Posterior cingulate gyrus (tissue), 11 donors: ENCODE measurements at regions not wholly inside any gene's neighbourhood (a gene's known extent, or its start where the extent isn't known, plus 50 kb on each side); places are given as distances from the start of the nearest gene placed in this dataset.

ENCODE experiments used
- DNase-seq, 10 donors: peaks; one replicate each; pipeline versions ENCODE4 v3.0.0 to v3.0.0-alpha.2; 2020 to 2021; ENCODE audit warnings: mixed read lengths in 3 of 10
- intact Hi-C: fragments of 100-400 bp; cut with DNase I; formaldehyde crosslinking; loops from one replicate; pipeline ENCODE4 v1.15.1; 2023

DNA sequence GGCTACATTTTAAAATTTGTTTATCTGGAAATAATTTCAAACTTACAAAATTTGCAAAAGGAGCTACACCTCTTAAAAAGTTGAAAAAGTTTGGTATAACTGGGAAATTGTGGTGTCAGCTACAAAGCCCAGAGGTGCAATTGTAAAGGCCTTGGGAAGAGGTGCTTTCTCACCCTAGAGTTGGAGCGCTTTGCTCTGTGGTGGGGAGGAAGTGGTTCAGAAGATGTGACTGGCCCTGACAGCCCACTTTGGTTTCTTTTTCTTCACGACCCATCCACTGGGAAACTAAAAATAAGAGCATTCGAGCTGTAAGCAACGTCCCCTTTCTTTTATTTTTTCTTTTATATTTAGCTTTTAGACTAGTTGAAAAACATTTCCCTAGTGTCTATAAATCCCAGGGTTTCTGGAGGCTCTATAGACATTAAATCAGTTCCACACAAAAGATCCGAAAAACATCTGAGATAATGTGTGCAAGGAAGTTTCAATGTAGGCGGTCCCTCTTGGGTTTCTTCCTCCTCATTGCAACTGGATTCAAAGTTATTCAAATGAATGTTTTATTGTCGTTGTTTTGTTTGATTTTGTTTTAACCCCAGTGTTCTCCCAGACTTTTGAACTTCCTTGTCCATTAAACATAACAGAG, 397.8 kb downstream of the KIF16B start:
- no peak for DNase-seq
- intact Hi-C loops = no loop called here

DNA sequence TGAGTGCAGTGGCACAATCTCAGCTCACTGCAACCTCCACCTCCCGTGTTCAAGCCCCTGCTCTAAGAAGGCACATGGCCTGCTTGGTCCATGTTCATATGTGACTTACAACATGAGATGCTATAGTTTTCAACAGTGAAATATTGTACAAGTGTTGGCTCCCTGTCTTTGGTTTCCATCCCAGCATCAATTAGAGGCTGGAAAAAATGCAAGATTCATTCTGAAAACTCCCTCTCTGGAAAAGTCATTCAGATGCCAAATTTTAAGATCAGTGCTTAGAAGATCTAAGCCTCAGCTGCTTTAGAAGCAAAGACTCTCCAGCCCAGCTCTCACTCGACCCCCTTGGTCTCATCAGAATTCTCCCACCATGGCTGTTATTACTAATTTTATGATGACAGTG, 398.9 kb downstream of the KIF16B start:
- no peak for DNase-seq

DNA sequence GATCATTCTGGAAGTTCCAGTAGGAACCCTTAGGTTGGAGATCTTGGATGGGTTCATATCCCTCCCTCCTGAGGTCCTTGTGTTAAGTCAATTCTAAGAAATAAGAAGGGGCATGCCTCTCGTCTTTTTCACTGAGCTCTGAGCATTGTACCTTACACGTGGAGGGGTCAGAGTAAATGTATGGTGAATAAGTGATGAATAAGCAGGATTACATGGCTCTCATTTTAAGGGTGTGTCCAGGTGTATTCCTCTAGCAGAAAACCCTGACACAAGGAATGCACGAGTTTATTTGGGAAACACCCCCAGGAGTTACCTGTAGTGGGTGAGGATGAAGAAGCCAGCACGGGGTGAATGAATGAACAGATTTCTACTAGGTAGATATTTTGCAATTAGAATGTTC, 400.2 kb downstream of the KIF16B start:
- intact Hi-C loops = no loop called here
- DNase-seq = no peak

More for the DNA sequence above, 398.9 kb downstream of the KIF16B start:
- intact Hi-C loops = no loop called here

DNA sequence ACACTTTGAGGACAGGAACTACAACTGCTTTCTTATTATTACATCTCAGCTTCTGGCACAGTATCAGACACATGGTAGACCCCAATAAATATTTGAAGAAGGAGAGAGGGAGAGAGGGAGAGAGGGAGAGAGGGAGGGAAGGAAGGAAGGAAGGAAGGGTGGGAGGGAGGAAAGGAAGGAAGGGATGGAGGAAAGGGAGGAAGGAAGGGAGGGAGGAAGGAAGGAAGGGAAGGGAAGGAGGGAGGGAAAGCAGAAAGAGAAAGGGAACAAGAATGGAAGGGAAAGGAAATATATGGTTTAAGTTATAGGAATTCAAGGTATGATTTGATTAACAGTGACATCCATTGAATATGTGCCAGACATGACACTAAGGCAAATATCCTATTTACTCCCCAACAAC, 402.1 kb downstream of the KIF16B start:
- no peak for DNase-seq
- intact Hi-C loops = no loop called here

DNA sequence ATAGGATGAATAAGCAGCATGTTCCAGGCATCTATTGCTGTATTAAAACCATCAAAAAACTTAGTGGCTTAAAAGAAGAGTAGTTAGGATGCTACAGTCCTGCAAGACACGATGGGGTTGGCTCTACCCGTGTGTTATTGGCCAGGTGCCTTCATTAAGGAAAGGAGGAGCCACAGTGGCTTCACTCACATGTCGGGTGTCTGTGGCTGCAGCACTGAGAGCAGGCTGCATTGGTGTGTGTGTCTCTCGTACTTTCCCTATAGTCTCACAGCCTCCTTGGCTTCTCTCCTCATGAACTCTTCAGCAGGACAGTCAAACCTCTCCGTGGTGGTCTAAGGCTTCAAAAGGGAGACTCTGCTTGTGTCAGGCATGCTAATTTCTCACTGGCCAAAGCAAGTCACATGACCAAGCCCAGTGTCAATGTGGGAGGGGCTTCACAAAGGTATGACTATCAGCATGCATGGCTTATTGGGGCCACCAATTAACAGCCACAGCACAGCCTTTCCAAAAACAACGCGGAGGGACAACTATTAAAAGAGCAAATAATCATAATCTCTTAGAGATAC, 402.8 kb downstream of the KIF16B start:
- no peak for DNase-seq
- intact Hi-C loops = no loop called here

DNA sequence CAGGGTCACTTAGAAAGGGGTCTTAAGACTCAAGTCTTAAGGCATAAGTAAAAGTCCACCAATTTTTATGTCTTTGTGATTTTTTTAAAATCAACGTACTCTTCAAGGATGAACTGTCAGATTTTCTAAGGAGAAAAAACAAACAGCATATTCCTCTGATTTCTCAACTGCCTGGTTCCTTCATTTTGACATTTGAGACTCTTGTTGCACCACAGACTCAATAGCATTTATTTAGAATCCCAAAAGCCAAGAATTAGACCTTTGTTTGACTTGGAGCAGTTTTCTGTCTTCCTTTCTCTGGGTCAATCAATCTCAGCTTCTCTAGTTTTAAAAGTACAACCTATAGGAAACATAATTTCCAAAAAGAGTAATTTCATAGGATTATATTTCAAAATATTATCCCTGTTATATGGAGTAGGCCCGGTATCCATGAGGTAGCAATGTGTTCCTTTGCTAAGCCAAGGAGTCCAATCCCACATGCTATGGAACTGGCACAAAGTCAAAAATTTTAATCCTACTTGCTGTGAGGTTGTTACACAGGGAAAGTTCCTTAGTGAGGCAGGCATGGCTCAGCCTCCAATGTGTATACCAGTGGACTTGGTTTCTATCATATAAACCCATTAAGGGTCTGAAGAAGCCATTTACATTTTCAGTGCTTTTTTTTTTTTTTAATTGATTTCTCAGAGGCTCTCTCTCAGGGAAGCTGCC, 405.7 kb downstream of the KIF16B start:
- no peak for DNase-seq

DNA sequence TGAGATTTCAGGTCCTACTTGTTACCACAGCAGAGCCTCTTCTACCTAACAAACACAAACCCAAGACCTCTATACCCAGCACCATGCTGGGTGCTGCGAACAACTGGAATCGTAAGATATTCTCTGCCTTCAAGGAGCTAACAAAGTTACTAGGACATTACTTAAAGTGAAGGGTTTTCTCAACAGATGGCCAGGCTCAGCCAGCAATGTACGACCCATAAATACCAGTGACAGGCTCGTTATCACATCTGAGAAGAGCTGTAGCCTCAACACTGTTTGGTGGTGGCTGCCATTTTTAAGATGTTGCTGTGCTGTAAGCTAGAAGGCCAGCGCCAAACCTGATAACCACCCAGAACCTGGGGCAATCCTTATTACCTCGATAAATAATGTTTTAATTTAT, 406.5 kb downstream of the KIF16B start:
- DNase-seq = no peak
- intact Hi-C loops = no loop called here

More for the DNA sequence above, 405.7 kb downstream of the KIF16B start:
- intact Hi-C loops = no loop called here

DNA sequence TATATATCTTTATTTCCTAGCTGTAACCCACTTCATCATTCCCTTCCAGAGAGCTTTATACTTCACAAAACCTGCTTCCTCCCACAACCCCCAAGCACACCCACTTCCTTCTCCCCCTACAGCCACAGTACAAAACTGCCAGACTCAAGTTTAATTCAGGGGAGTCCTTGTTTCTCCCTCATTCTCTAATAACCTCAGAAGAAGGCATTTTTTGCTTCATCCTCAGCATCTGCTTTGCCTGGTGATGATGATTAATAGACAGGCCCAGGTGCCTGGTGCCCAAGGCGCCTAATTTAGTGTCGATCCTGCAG, 414.3 kb downstream of the KIF16B start:
- no peak for DNase-seq
- intact Hi-C loops = no loop called here

DNA sequence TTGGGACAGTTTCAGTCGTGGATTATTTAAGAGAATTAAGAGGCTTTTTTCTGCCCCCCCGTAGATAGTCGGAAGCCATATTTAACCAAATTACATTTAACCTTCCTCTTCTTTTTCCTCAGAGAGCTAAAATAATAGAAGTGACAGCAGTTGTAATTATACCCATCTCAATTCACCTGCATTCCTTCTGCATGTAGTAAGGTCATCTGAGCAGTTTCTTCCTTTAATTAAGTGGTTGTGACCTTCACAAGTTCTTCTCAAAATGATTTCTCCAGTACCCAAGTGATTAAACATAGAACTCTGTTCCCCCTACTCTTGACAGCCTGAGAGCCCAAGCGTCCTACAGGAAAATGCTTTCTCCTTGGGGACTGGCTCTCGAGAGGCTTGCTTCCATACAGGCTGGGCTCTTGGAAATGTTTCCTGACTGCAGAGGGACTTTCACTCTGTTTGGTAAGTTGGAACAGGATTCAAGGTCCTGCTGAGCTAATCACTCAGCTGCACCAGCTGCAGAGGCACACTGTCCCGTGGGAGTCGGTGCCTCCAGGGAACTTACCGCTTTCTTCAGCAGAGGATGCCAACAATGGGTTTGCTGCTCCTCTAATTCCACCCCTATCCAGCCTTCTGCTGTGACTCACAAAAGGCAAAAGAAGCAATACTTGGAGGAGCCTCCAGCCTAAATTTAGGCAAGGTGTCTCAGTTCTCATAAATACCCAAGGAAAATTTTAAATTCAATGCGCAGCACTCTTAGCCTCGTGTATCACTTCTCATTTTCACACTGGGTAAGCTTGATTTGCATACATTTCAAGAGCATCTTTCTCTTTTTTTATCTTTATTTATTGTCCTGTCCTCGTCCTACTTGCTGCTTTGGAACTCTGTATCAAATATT, 414.9 kb downstream of the KIF16B start:
- DNase-seq = peak in 8 of 10 donors; percentile 26 to 90 (median 54)
- intact Hi-C loops = no loop called here

DNA sequence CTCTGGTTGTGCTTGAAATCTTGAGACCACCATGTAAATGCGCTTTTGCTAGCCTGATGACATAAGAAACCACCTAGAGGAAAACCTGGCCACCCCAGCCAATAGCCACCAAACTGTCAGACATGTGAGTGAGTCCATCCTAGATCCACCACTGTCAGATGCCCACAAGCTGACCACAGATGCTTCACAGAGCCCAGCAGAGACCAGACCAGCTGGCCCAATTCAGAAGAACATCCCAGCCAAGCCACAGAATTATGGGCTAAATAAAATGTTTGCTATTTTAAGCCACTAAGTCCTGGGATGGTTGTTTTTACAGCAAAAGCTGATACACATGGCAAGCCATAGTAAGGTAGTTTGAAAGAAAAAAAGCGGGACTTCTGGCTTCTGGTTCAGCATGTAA, 425.3 kb downstream of the KIF16B start:
- DNase-seq = no peak
- intact Hi-C loops = no loop called here

DNA sequence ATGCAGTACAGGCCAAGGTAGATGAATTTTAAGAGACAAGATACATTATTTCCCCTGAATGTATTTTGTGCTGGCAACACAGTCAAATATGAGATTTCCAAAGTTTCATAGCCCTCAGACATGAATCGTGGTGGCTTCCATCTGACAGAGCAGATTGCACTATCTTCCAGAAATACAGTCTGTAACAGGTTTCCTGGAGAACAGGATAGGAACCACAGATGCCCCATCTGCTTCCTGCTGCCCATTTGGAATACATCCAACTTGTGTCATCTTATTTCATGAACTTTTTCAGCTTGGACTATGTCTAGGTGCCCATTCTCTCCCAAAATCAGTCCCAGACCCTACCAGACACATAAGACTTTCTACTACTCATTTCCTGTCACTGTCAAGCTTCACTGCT, 426.0 kb downstream of the KIF16B start:
- no peak for DNase-seq
- intact Hi-C loops = no loop called here

DNA sequence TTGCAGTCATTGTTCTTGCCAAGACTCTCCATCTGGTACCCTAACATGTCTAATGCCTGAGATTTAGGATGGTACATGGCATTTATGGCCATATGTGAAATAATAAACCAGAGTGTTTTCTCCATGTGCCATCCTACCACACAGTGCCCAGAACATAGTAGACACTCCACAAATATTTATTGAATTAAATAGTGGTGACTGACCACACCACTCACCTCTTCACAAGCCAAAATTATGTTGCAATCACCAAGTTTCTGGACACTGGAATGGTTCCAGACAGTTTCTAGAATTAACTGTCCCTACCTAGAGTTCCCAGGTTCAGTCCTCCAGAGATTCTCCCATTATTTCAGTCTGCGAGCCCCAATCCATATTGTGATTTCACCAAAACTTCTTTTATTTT, 427.3 kb downstream of the KIF16B start:
- intact Hi-C loops = no loop called here
- no peak for DNase-seq

DNA sequence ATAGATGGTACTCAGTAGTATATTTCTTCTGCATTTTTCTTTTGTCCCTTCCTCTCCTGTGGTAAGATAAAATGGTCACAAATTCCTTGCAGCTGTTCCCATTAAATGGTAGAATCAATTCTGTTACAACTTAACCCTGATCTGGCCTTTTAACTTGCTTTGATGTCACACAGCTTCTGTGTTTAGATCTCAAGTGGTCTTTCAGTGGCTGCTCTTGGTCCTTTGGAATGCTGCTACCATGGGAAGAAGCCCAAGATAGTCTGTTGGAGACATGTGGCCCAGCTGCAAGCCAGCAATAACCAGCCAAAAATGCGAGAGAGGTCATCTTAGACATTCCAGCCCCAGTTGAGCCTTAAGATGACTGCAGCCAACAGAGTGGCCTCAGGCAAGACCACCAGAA, 429.7 kb downstream of the KIF16B start:
- intact Hi-C loops = no loop called here
- no peak for DNase-seq

DNA sequence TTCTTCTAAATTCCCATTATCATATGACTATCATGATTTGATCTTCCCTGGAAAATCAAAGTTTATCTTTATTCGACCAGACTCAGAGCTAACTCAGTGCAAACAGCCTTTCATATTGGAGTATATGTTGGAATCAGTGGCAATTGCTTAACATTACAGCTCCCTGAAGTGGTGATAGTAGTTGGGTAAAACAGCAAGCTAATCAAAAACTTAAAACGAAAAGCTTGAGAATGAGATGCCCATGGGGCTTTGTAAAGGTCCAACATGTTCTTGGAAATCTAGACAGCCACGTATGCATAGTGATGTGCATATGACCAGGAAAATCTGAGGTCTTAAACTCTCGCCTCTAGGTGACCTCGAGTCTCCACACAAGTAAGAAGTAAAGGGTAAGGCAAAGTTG, 437.6 kb downstream of the KIF16B start:
- no peak for DNase-seq

DNA sequence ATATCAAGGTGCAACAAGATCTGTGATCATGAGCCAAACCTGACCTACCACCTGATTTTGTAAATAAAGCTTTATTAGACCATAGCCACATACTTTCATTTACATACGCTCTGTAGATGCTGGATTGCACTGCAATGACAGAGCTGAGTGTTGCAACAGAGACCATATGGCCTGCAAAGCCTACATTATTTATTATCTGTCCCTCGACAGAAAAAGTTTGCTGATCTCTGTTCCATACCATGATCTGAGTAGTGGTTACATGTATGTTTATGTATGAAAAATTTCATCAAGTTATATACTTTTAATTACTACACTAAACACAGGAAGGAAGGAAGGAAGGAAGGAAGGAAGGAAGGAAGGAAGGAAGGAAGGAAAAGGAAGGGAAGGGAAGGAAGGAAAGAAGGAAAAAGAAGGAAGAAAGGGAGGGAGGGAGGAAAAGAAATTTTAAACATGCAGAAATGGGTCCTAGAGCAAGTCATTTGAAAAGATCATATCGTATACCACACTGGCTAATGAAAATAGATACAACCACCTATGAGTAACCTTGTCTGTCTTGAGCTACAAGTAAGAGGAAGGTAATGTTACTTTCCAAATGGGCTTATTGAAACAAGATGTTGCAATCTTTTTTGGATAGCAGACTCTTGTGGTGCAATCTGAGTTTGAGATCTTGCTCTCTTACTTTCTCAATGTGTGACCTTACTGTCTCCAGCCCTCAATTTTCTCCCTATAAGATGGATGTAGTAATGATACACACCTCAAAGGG, 441.0 kb downstream of the KIF16B start:
- intact Hi-C loops = no loop called here
- DNase-seq = no peak

More for the DNA sequence above, 437.6 kb downstream of the KIF16B start:
- intact Hi-C loops = no loop called here

DNA sequence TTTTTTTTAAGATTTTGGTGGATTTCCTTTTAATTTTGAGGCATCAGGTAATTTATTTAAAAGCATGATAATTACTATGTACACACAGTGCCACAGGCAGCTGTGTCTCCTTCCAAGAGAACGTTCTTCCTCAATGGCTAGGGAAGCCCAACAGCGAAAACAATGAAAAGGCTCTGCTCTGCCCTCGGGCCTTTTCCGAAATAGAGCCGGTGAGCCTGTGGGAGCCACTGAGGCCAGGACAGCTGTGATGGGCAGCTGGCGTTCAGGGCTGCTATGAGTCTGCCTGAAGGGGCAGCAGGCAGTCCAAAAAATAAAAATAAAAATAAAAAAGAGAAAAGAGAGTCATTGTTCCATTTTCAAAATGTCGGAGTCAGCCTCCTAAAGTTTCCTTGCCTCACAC, 443.8 kb downstream of the KIF16B start:
- intact Hi-C loops = no loop called here
- no peak for DNase-seq

DNA sequence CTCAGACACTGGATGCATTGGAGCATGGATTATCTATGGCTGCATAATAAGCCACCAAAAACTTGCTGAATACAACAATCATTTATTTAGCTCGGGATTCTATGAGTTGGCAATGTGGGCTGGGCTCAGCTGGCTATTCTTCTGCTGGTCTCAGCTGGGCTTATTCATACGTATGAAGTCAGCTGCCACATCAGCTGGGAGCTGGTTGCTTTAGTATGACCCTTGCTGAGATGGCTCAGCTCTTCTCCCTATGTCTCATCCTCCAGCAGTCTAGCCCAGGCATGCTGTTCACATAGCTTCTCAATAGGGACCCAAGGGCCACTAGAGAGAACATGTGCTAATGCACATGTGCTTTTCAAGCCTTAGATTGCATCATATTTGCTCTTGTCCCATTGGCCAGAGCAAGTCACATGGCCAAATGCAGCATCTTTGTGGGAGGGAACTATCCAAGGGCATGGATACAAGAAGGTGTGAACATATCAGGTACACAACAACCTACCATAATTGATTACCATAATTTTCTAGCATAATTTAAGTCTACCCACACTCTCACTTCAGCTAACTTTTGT, 444.6 kb downstream of the KIF16B start:
- no peak for DNase-seq
- intact Hi-C loops = no loop called here

DNA sequence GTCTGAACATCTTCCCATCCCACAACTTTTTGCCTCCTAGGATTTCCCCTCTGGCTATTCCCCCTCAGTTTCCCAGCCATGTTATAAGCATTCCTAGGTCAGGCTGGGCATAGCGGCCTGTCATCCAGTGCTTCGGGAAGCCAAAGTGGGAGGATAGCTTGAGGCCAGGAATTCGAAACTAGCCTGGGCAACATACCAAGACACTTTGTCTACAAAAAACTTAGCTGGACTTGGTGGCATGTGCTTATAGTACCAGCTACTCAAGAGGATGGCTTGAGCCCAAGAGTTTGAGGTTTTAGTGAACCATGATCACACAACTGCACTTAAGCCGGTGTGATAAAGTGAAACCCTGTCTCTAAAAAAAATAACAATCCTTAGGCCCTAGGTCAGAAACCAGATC, 447.4 kb downstream of the KIF16B start:
- intact Hi-C loops = no loop called here
- no peak for DNase-seq

DNA sequence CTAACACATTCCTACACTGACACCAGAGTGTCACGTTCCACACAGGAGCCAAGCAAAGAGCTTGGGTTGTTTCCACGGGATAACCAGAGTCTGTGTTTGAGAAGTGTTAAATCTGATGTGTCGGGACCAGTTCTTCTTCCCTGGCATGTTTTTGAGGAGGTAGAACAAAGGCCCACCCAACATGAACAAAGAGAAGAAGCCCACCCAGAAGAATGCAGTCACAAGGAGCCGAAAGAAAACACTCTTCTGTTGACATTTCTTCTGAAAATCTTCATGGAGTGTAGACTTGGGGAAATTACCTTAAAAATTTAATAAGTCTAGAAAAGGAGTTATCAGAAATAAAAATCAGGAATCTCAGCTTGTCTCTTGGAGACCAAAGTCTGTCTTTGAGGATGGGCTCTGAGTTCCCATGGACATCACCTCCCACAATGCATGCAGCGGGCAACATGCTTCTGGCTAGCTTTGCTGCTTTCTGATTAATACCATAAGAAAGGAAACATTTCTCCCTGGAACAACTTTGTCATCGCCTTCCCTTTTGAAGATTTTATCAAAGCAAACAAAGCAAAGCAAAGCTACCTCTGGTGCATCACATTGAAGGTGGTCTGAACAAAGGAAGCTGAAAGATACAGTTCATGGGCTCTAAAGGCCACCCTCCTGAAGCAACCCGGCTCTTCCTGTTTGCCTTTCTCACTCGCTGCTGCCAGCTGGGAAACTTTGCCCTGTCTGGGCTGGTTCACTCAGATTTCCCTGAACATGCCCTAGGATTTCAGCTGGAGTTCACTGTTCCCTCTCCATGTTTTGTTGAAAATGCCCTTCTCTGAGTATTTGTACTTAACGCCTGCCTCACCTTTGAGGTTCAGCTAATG, 448.1 kb downstream of the KIF16B start:
- intact Hi-C loops = no loop called here

More for the DNA sequence above, 448.1 kb downstream of the KIF16B start:
- DNase-seq = no peak
